NB4 (cell line): ENCODE measurements at regions not wholly inside any gene's neighbourhood (a gene's known extent, or its start where the extent isn't known, plus 50 kb on each side); places are given as distances from the start of the nearest gene placed in this dataset.

Source experiments
- DNase-seq: peaks from one replicate; pipeline ENCODE4 v3.0.0; 2010; ENCODE audit warnings: low read depth
- H3K4me3 ChIP-seq: one replicate; pipeline ENCODE4 v1.5.1; 2011; ENCODE audit warnings: mild to moderate bottlenecking, low read depth, low read length, moderate library complexity
- CTCF ChIP-seq: IDR thresholded peaks from one replicate; pipeline ENCODE4 v1.5.1; 2012; ENCODE audit warnings: low read depth, low read length
- MAX ChIP-seq: IDR thresholded peaks from 2 replicates; pipeline ENCODE4 v1.6.1; 2011; ENCODE audit warnings: low read depth, low read length
- MYC ChIP-seq: IDR thresholded peaks from 2 replicates; pipeline ENCODE4 v1.6.1; 2011; ENCODE audit warnings: low read depth, low read length
- POLR2A ChIP-seq: IDR thresholded peaks from 2 replicates; pipeline ENCODE4 v1.6.1; 2011; ENCODE audit warnings: mild to moderate bottlenecking; ENCODE audit not compliant: insufficient read length; ENCODE audit errors: extremely low read depth

GRCh38 chr10:119996944-119997343, 104.4 kb downstream of the SEC23IP start:
- TF ChIP-seq POLR2A, result no peak
- no peak for TF ChIP-seq MYC
- TF ChIP-seq CTCF, result no peak
- TF ChIP-seq MAX, result no peak
- no peak for DNase-seq
- H3K4me3 ChIP-seq, result no peak overlapping the region

GRCh38 chr10:119997429-119997828, 104.9 kb downstream of the SEC23IP start:
- H3K4me3 ChIP-seq, result no peak overlapping the region
- TF ChIP-seq CTCF (no peak), POLR2A (no peak), MAX (no peak), MYC (no peak)
- no peak for DNase-seq

DNA sequence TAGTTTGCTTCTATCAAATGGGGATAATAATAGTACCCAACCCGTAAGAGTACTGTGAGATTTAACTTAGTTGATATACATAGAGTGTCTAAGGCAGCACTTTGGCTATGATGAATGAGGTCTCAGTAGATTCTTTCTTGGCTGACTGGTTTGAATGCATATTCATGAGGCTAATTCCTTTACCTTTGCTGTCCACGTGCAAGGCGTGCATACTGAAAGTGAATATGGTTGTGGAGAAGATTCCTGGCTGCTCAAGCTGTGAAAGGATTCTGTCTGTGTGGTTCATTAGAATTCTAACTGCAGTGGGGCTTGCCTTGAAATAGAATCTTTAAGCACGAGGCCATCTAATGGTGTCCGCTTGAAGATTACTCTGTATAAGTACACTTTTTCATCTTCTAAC, 110.3 kb downstream of the SEC23IP start:
- TF ChIP-seq CTCF, result no peak
- no peak for TF ChIP-seq POLR2A
- no peak for TF ChIP-seq MYC
- no peak for TF ChIP-seq MAX
- H3K4me3 ChIP-seq, result no peak overlapping the region
- no peak for DNase-seq

GRCh38 chr10:120005207-120006201, 113.0 kb downstream of the SEC23IP start:
- DNase-seq, result no peak
- no peak for TF ChIP-seq CTCF
- no peak overlapping the region for H3K4me3 ChIP-seq

GRCh38 chr10:120007261-120007660, 114.7 kb downstream of the SEC23IP start:
- TF ChIP-seq MAX (no peak), MYC (no peak), POLR2A (no peak), CTCF (no peak)

More at GRCh38 chr10:120007261-120007660, 114.7 kb downstream of the SEC23IP start:
- no peak overlapping the region for H3K4me3 ChIP-seq
- no peak for DNase-seq
